H9 (cell line): ENCODE measurements at regions not wholly inside any gene's neighbourhood (a gene's known extent, or its start where the extent isn't known, plus 50 kb on each side); places are given as distances from the start of the nearest gene placed in this dataset.

ENCODE experiments used
- DNase-seq: peaks from one replicate; pipeline ENCODE4 v3.0.0-alpha.2; 2017
- H2AFZ ChIP-seq: one replicate; pipeline ENCODE4 v1.6.1; 2013; ENCODE audit warnings: mild to moderate bottlenecking, low read length, control low read depth, moderate library complexity
- H2AK5ac ChIP-seq: 2 replicates; pipeline ENCODE4 v1.6.1; 2013; ENCODE audit warnings: low read length, control low read depth, mixed read lengths; ENCODE audit not compliant: insufficient read length
- H2BK120ac ChIP-seq: one replicate; pipeline ENCODE4 v1.6.1; 2013; ENCODE audit warnings: low read depth, mild to moderate bottlenecking, low read length, control low read depth, inconsistent platforms; ENCODE audit not compliant: poor library complexity, severe bottlenecking
- H2BK12ac ChIP-seq: 2 replicates; pipeline ENCODE4 v1.6.1; 2013; ENCODE audit warnings: low read length, control low read depth, mixed read lengths, low read depth; ENCODE audit not compliant: insufficient read length
- H2BK15ac ChIP-seq: 2 replicates; pipeline ENCODE4 v1.6.1; 2013; ENCODE audit warnings: low read depth, low read length, control low read depth
- H2BK20ac ChIP-seq: one replicate; pipeline ENCODE4 v1.6.1; 2013; ENCODE audit warnings: low read depth, mild to moderate bottlenecking, low read length, control low read depth, inconsistent platforms; ENCODE audit not compliant: poor library complexity, severe bottlenecking
- H2BK5ac ChIP-seq: 2 replicates; pipeline ENCODE4 v1.6.1; 2013; ENCODE audit warnings: low read length, control low read depth, mixed read lengths; ENCODE audit not compliant: insufficient read length
- H3K14ac ChIP-seq: 2 replicates; pipeline ENCODE4 v1.6.1; 2013; ENCODE audit warnings: low read length, control low read depth; ENCODE audit not compliant: insufficient read depth
- H3K18ac ChIP-seq: 2 replicates; pipeline ENCODE4 v1.6.1; 2013; ENCODE audit warnings: low read depth, mild to moderate bottlenecking, mixed read lengths, low read length, control low read depth; ENCODE audit not compliant: insufficient read length
- H3K23ac ChIP-seq: 2 replicates; pipeline ENCODE4 v1.6.1; 2013; ENCODE audit warnings: low read length, control low read depth, mixed read lengths, low read depth; ENCODE audit not compliant: insufficient read length
- H3K23me2 ChIP-seq: 2 replicates; pipeline ENCODE4 v1.6.1; 2013; ENCODE audit warnings: low read depth, mild to moderate bottlenecking, mixed read lengths, low read length, control low read depth; ENCODE audit not compliant: insufficient read length, poor library complexity, severe bottlenecking
- H3K27ac ChIP-seq: 2 replicates; pipeline ENCODE4 v1.5.1; 2013; ENCODE audit warnings: low read length, control low read depth, mixed read lengths, low read depth; ENCODE audit not compliant: insufficient read length
- H3K27me3 ChIP-seq: 2 replicates; pipeline ENCODE4 v1.6.1; 2013; ENCODE audit warnings: low read length, control low read depth, inconsistent platforms; ENCODE audit not compliant: insufficient read depth
- H3K4ac ChIP-seq: 2 replicates; pipeline ENCODE4 v1.6.1; 2013; ENCODE audit warnings: low read depth, mild to moderate bottlenecking, control low read depth, inconsistent platforms, low read length, moderate library complexity
- H3K4me1 ChIP-seq: 2 replicates; pipeline ENCODE4 v1.6.1; 2013; ENCODE audit warnings: low read length, control low read depth, inconsistent platforms; ENCODE audit not compliant: insufficient read depth
- H3K4me2 ChIP-seq: 2 replicates; pipeline ENCODE4 v1.6.1; 2013; ENCODE audit warnings: low read length, control low read depth, mixed read lengths; ENCODE audit not compliant: insufficient read length, insufficient read depth
- H3K56ac ChIP-seq: 2 replicates; pipeline ENCODE4 v1.6.1; 2013; ENCODE audit warnings: low read depth, mild to moderate bottlenecking, mixed read lengths, low read length, control low read depth; ENCODE audit not compliant: insufficient read length
- H3K79me1 ChIP-seq: 2 replicates; pipeline ENCODE4 v1.6.1; 2013; ENCODE audit warnings: low read depth, mild to moderate bottlenecking, moderate library complexity, low read length, control low read depth, inconsistent platforms; ENCODE audit not compliant: insufficient read depth, poor library complexity, severe bottlenecking
- H3K79me2 ChIP-seq: 2 replicates; pipeline ENCODE4 v1.6.1; 2013; ENCODE audit warnings: low read length, control low read depth, inconsistent platforms; ENCODE audit not compliant: insufficient read depth
- H3K9ac ChIP-seq: 2 replicates; pipeline ENCODE4 v1.6.1; 2013; ENCODE audit warnings: low read length, control low read depth, mixed read lengths; ENCODE audit not compliant: insufficient read length; ENCODE audit errors: extremely low read depth
- H3K9me3 ChIP-seq: one replicate; pipeline ENCODE4 v1.6.1; 2013; ENCODE audit warnings: low read depth, low read length, inconsistent platforms; ENCODE audit not compliant: control insufficient read depth
- H3T11ph ChIP-seq: one replicate; pipeline ENCODE4 v1.6.1; 2013; ENCODE audit warnings: mild to moderate bottlenecking, low read length, control low read depth, inconsistent platforms
- H4K20me1 ChIP-seq: one replicate; pipeline ENCODE4 v1.6.1; 2013; ENCODE audit not compliant: control insufficient read depth, insufficient read length, insufficient read depth
- H4K5ac ChIP-seq: 2 replicates; pipeline ENCODE4 v1.6.1; 2013; ENCODE audit warnings: low read depth, mild to moderate bottlenecking, mixed read lengths, low read length, control low read depth; ENCODE audit not compliant: insufficient read length
- H4K8ac ChIP-seq: replicated peaks from 2 replicates; pipeline ENCODE4 v1.6.1; 2013; ENCODE audit warnings: low read length, control low read depth, mixed read lengths, low read depth; ENCODE audit not compliant: insufficient read length
- H4K91ac ChIP-seq: 2 replicates; pipeline ENCODE4 v1.6.1; 2013; ENCODE audit warnings: low read depth, mild to moderate bottlenecking, moderate library complexity, mixed read lengths, low read length, control low read depth; ENCODE audit not compliant: insufficient read length
- H3K27ac Mint-ChIP-seq, 3 experiments: 2 replicates in 2 of 3; 3 replicates in 1 of 3; pipeline ENCODE4 v1.8.0; 2020 to 2021; ENCODE audit warnings: mixed read lengths in 3 of 3, mild to moderate bottlenecking in 1 of 3, moderate library complexity in 1 of 3
- H3K27me3 Mint-ChIP-seq: 2 replicates; pipeline ENCODE4 v1.8.0; 2021; ENCODE audit warnings: low read depth, mild to moderate bottlenecking, moderate library complexity, mixed read lengths
- H3K36me3 Mint-ChIP-seq, 3 experiments: 2 replicates in 2 of 3; 3 replicates in 1 of 3; pipeline ENCODE4 v1.8.0; 2020 to 2021; ENCODE audit warnings: low read depth in 3 of 3, mixed read lengths in 3 of 3; ENCODE audit not compliant: insufficient read depth in 1 of 3
- H3K4me1 Mint-ChIP-seq, 2 experiments: 2 replicates each; pipeline ENCODE4 v1.8.0; 2020; ENCODE audit warnings: mixed read lengths in 2 of 2
- H3K4me3 Mint-ChIP-seq, 2 experiments: 2 replicates in 1 of 2; 3 replicates in 1 of 2; pipeline ENCODE4 v1.8.0; 2020 to 2021; ENCODE audit warnings: mild to moderate bottlenecking in 2 of 2, mixed read lengths in 2 of 2, moderate library complexity in 1 of 2
- H3K9me3 Mint-ChIP-seq, 2 experiments: 2 replicates in 1 of 2; 3 replicates in 1 of 2; pipeline ENCODE4 v1.8.0; 2020; ENCODE audit warnings: mild to moderate bottlenecking in 2 of 2, mixed read lengths in 2 of 2, moderate library complexity in 1 of 2
- WGBS: extraction: QIAGEN DNeasy Blood & Tissue Kit; methylation state at CpG from one replicate; pipeline ENCODE4 v1.1.7; 2013; ENCODE audit warnings: missing lambda C conversion rate, low lambda C conversion rate, mixed read lengths; ENCODE audit not compliant: insufficient read length; ENCODE audit errors: extremely low coverage; 5-methylcytosine and 5-hydroxymethylcytosine counted together
- TF ChIP-seq, protein P1 (sequence below): fragments of 200-600 bp; sonication (generic); conservative IDR thresholded peaks from 3 replicates; pipeline ENCODE4 v1.8.0; 2021; ENCODE audit warnings: antibody characterized with exemption, mild to moderate bottlenecking

- H3K79me2 ChIP-seq: no peaks in the 10 kb centered on the region
- H4K20me1 ChIP-seq: no peaks in the 10 kb centered on the region
- no peak overlapping the region for H2BK20ac ChIP-seq
- H3K9me3 Mint-ChIP-seq: peaks cover 9 to 23% of the 10 kb centered on the region in 2 experiments; a peak in 4 of 5 replicates
- H4K5ac ChIP-seq: no peak overlapping the region
- no peak overlapping the region for H3K9ac ChIP-seq
- H3K23me2 ChIP-seq: no peaks in the 10 kb centered on the region
- no peak overlapping the region for H2BK12ac ChIP-seq
- H3T11ph ChIP-seq: no peak overlapping the region
- H3K27ac Mint-ChIP-seq: no peak overlapping the region
- peaks cover 0 to 13% (median 0%) of the 10 kb centered on the region in 3 experiments; a peak in 3 of 7 replicates for H3K36me3 Mint-ChIP-seq
- no peak overlapping the region for H4K8ac ChIP-seq
- no peak for DNase-seq
- H3K79me1 ChIP-seq: no peaks in the 10 kb centered on the region
- H2BK15ac ChIP-seq: no peak overlapping the region
- no peaks in the 10 kb centered on the region for H3K27me3 ChIP-seq
- no peak overlapping the region for H3K23ac ChIP-seq
- peaks cover 52% of the 10 kb centered on the region for H3K27me3 Mint-ChIP-seq
- H3K27ac ChIP-seq: no peak overlapping the region
- no peak overlapping the region for H2BK5ac ChIP-seq
- no peaks in the 10 kb centered on the region; the same call in 1 of the 2 replicates for H3K4me1 ChIP-seq
- H3K9me3 ChIP-seq: no peaks in the 10 kb centered on the region
- no peak overlapping the region for H3K4me3 Mint-ChIP-seq
- H3K18ac ChIP-seq: no peak overlapping the region
- H4K91ac ChIP-seq: no peak overlapping the region
- H2AFZ ChIP-seq: no peak overlapping the region
- no peak overlapping the region for H3K14ac ChIP-seq
- H3K4ac ChIP-seq: no peak overlapping the region
- H2BK120ac ChIP-seq: no peak overlapping the region
- H3K4me2 ChIP-seq: no peak overlapping the region
- H2AK5ac ChIP-seq: no peak overlapping the region
- no CpG with 5 or more reads among the region's 4 CpGs for WGBS
- H3K56ac ChIP-seq: no peak overlapping the region
- H3K4me1 Mint-ChIP-seq: peaks cover 23 to 27% of the 10 kb centered on the region in 2 experiments
- TF ChIP-seq, protein P1, sequence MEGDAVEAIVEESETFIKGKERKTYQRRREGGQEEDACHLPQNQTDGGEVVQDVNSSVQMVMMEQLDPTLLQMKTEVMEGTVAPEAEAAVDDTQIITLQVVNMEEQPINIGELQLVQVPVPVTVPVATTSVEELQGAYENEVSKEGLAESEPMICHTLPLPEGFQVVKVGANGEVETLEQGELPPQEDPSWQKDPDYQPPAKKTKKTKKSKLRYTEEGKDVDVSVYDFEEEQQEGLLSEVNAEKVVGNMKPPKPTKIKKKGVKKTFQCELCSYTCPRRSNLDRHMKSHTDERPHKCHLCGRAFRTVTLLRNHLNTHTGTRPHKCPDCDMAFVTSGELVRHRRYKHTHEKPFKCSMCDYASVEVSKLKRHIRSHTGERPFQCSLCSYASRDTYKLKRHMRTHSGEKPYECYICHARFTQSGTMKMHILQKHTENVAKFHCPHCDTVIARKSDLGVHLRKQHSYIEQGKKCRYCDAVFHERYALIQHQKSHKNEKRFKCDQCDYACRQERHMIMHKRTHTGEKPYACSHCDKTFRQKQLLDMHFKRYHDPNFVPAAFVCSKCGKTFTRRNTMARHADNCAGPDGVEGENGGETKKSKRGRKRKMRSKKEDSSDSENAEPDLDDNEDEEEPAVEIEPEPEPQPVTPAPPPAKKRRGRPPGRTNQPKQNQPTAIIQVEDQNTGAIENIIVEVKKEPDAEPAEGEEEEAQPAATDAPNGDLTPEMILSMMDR: no peak
These were observed 144.7 kb upstream of the RGMA start for GRCh38 chr15:93233710-93234109.
